IPS-20b (cell line): ENCODE measurements at regions not wholly inside any gene's neighbourhood (a gene's known extent, or its start where the extent isn't known, plus 50 kb on each side); places are given as distances from the start of the nearest gene placed in this dataset.

Source experiments
- H3K27ac ChIP-seq: one replicate; pipeline ENCODE4 v1.5.1; 2013; ENCODE audit warnings: low read length
- H3K27me3 ChIP-seq: 2 replicates; pipeline ENCODE4 v1.6.1; 2013; ENCODE audit warnings: mild to moderate bottlenecking, low read length, inconsistent platforms; ENCODE audit not compliant: insufficient read depth
- H3K36me3 ChIP-seq: 2 replicates; pipeline ENCODE4 v1.6.1; 2013; ENCODE audit warnings: low read depth, mild to moderate bottlenecking, inconsistent platforms, low read length, moderate library complexity; ENCODE audit not compliant: insufficient read depth
- H3K4me1 ChIP-seq: 2 replicates; pipeline ENCODE4 v1.6.1; 2013; ENCODE audit warnings: mild to moderate bottlenecking, control low read depth, inconsistent platforms, low read length, moderate library complexity; ENCODE audit not compliant: insufficient read depth
- H3K4me3 ChIP-seq: 2 replicates; pipeline ENCODE4 v1.5.1; 2013; ENCODE audit warnings: mild to moderate bottlenecking, low read length, inconsistent platforms
- H3K9ac ChIP-seq: 2 replicates; pipeline ENCODE4 v1.6.1; 2013; ENCODE audit warnings: low read depth, mild to moderate bottlenecking, inconsistent platforms, low read length, moderate library complexity
- H3K9me3 ChIP-seq: 2 replicates; pipeline ENCODE4 v1.6.1; 2013; ENCODE audit warnings: mild to moderate bottlenecking, low read depth, low read length, inconsistent platforms; ENCODE audit not compliant: insufficient read depth

GRCh38 chr13:73943965-73944233 lies 190.3 kb downstream of the KLF12 start:
- H3K27ac ChIP-seq, result no peak overlapping the region

GRCh38 chr13:73943137-73943964 lies 190.9 kb downstream of the KLF12 start:
- no peak overlapping the region for H3K9ac ChIP-seq
- no peaks in the 10 kb centered on the region for H3K27me3 ChIP-seq
- no peaks in the 10 kb centered on the region for H3K36me3 ChIP-seq
- H3K4me3 ChIP-seq, result no peak overlapping the region
- no peaks in the 10 kb centered on the region for H3K9me3 ChIP-seq
- no peak overlapping the region for H3K27ac ChIP-seq
- H3K4me1 ChIP-seq, result peaks cover 21% of the 10 kb centered on the region

More at GRCh38 chr13:73943965-73944233, 190.3 kb downstream of the KLF12 start:
- Histone ChIP-seq H3K9me3 (no peaks in the 10 kb centered on the region), H3K9ac (no peak overlapping the region), H3K4me3 (no peak overlapping the region), H3K27me3 (no peaks in the 10 kb centered on the region), H3K4me1 (peaks cover 15% of the 10 kb centered on the region), H3K36me3 (no peaks in the 10 kb centered on the region)

- no peak overlapping the region for H3K9ac ChIP-seq
- H3K27ac ChIP-seq, result no peak overlapping the region
- H3K36me3 ChIP-seq, result no peaks in the 10 kb centered on the region
- H3K9me3 ChIP-seq, result no peaks in the 10 kb centered on the region
- no peak overlapping the region for H3K4me3 ChIP-seq
- peaks cover 31% of the 10 kb centered on the region for H3K4me1 ChIP-seq
- no peaks in the 10 kb centered on the region for H3K27me3 ChIP-seq
These were observed 192.5 kb downstream of the KLF12 start for GRCh38 chr13:73941752-73942151.

- peaks cover 27% of the 10 kb centered on the region for H3K4me1 ChIP-seq
- H3K9ac ChIP-seq, result no peak overlapping the region
- no peaks in the 10 kb centered on the region for H3K27me3 ChIP-seq
- H3K4me3 ChIP-seq, result no peak overlapping the region
- no peak overlapping the region for H3K27ac ChIP-seq
- no peaks in the 10 kb centered on the region for H3K36me3 ChIP-seq
- H3K9me3 ChIP-seq, result no peaks in the 10 kb centered on the region
These were observed 194.1 kb downstream of the KLF12 start for GRCh38 chr13:73940098-73940497.

GRCh38 chr13:73939603-73940002 lies 194.6 kb downstream of the KLF12 start:
- Histone ChIP-seq H3K9ac (no peak overlapping the region), H3K9me3 (no peaks in the 10 kb centered on the region), H3K27me3 (no peaks in the 10 kb centered on the region), H3K27ac (no peak overlapping the region), H3K4me1 (peaks cover 27% of the 10 kb centered on the region), H3K4me3 (no peak overlapping the region), H3K36me3 (no peaks in the 10 kb centered on the region)

- no peak overlapping the region for H3K4me3 ChIP-seq
- no peak overlapping the region for H3K9ac ChIP-seq
- no peak overlapping the region for H3K27ac ChIP-seq
- H3K36me3 ChIP-seq, result no peaks in the 10 kb centered on the region
- H3K27me3 ChIP-seq, result no peaks in the 10 kb centered on the region
- peaks cover 27% of the 10 kb centered on the region for H3K4me1 ChIP-seq
- H3K9me3 ChIP-seq, result no peaks in the 10 kb centered on the region
These were observed 195.2 kb downstream of the KLF12 start for GRCh38 chr13:73939071-73939380.

GRCh38 chr13:73938372-73939070 lies 195.7 kb downstream of the KLF12 start:
- H3K4me1 ChIP-seq, result peaks cover 27% of the 10 kb centered on the region
- no peak overlapping the region for H3K9ac ChIP-seq
- no peaks in the 10 kb centered on the region for H3K36me3 ChIP-seq
- no peaks in the 10 kb centered on the region for H3K27me3 ChIP-seq
- no peak overlapping the region for H3K27ac ChIP-seq
- no peaks in the 10 kb centered on the region for H3K9me3 ChIP-seq
- H3K4me3 ChIP-seq, result no peak overlapping the region

DNA sequence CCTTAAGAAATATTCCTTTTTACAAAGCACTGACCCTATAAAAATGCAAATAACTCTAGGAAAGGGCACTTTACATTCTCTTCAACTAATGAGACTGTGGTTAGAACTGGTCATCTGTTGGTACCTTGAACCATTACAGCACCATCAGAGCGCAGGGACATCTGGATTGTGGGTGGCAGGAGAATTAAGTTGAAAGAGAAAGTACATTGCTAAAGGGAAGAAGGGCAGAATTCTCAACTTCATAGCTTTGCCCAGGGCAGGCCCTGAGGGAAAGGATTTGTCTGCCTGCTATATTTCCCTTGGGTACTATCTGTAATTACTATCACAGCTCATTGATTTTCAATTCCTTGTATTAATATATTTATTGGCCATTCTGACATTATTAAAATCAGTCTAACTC lies 196.8 kb downstream of the KLF12 start:
- Histone ChIP-seq H3K27me3 (no peaks in the 10 kb centered on the region), H3K9me3 (no peaks in the 10 kb centered on the region), H3K4me1 (peaks cover 27% of the 10 kb centered on the region), H3K27ac (no peak overlapping the region), H3K4me3 (no peak overlapping the region), H3K9ac (no peak overlapping the region), H3K36me3 (no peaks in the 10 kb centered on the region)

- H3K9ac ChIP-seq, result no peak overlapping the region
- H3K4me1 ChIP-seq, result peaks cover 27% of the 10 kb centered on the region
- H3K9me3 ChIP-seq, result no peaks in the 10 kb centered on the region
- H3K27me3 ChIP-seq, result no peaks in the 10 kb centered on the region
- H3K36me3 ChIP-seq, result no peaks in the 10 kb centered on the region
- H3K27ac ChIP-seq, result no peak overlapping the region
- no peak overlapping the region for H3K4me3 ChIP-seq
These were observed 198.2 kb downstream of the KLF12 start for GRCh38 chr13:73935991-73936390.

DNA sequence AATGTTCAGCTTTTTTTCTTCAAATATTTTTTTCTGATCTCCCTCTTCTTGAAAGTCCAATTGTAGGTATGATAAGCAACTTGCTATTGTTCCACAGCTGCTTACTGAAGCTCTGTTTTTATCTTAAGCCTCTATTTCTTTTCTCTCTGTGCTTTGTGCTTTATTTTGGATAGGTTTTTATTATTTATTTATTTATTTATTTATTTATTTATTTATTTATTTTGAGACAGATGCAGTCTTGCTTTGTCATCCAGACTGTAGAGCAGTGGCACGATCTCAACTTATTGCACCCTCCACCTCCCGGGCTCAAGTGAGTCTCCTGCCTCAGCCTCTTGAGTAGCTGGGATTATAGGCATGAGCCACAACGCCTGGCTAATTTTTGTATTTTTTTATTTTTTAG lies 199.4 kb downstream of the KLF12 start:
- no peak overlapping the region for H3K27ac ChIP-seq
- peaks cover 23% of the 10 kb centered on the region for H3K4me1 ChIP-seq
- H3K4me3 ChIP-seq, result no peak overlapping the region
- H3K36me3 ChIP-seq, result no peaks in the 10 kb centered on the region
- H3K27me3 ChIP-seq, result no peaks in the 10 kb centered on the region
- H3K9ac ChIP-seq, result no peak overlapping the region
- H3K9me3 ChIP-seq, result no peaks in the 10 kb centered on the region

DNA sequence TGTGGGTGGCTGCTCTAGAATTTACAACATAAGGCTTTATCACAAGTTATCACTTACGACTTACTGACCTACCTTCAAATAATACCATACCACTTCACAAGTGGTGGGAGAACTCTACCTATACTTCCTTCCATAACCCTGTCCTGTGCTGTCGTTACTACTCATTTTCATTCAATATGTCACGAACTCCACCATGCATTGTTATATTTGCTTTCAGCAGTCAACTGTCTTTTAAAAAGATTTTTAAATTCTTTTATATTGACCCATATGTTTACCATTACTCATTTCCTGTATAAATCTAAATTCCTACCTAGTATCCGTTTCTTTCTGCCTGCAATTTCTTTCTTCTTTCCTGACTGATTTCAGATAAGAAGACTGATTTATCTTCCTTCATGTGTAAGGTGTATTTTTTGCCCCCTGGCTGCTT lies 200.0 kb downstream of the KLF12 start:
- peaks cover 17% of the 10 kb centered on the region for H3K4me1 ChIP-seq
- H3K27me3 ChIP-seq, result no peaks in the 10 kb centered on the region
- H3K9ac ChIP-seq, result no peak overlapping the region
- H3K27ac ChIP-seq, result no peak overlapping the region
- H3K4me3 ChIP-seq, result no peak overlapping the region
- no peaks in the 10 kb centered on the region for H3K9me3 ChIP-seq
- no peaks in the 10 kb centered on the region for H3K36me3 ChIP-seq

DNA sequence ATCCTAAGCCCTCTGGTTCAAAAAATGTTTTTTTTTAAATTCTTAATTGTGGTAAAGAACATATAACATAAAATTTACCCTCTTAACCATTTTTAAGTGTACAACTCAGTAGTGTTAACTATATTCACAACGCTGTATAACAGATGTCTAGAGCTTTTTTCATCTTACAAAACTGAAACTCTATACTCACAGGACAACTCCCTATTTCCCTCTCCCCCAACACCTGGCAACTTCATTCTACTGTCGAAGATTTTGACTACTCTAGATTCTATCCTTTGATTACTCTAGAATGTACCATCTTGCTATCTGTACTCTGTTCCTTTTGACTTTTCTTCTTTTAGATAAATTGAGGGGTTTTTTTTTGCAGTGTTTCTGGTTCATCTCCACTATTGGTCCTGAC lies 200.4 kb downstream of the KLF12 start:
- Histone ChIP-seq H3K4me1 (peaks cover 14% of the 10 kb centered on the region), H3K27ac (no peak overlapping the region), H3K9ac (no peak overlapping the region), H3K27me3 (no peaks in the 10 kb centered on the region), H3K4me3 (no peak overlapping the region), H3K9me3 (no peaks in the 10 kb centered on the region), H3K36me3 (no peaks in the 10 kb centered on the region)
